ENCODE measurements at regions not wholly inside any gene's neighbourhood (a gene's known extent, or its start where the extent isn't known, plus 50 kb on each side); places are given as distances from the start of the nearest gene placed in this dataset.

DNA sequence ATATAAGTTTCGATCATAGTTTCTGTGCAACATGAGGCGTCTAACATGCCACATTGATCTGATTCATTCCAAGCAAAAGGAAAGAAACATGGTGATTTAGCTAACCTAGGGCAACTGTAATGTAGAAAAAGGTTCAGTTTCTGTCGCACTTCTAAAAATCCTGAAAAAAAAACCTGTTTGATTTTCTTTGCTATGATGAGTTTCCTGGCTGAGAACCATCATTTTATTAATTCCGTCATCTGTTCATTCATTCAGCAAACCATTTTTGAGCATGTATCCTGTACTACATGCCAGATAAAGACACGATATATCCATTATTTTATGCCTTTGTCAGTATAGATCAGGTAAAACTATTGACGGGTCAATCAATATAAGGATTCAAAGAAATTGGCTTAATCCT lies 932.6 kb downstream of the GALC start:
- TF ChIP-seq, protein P1, sequence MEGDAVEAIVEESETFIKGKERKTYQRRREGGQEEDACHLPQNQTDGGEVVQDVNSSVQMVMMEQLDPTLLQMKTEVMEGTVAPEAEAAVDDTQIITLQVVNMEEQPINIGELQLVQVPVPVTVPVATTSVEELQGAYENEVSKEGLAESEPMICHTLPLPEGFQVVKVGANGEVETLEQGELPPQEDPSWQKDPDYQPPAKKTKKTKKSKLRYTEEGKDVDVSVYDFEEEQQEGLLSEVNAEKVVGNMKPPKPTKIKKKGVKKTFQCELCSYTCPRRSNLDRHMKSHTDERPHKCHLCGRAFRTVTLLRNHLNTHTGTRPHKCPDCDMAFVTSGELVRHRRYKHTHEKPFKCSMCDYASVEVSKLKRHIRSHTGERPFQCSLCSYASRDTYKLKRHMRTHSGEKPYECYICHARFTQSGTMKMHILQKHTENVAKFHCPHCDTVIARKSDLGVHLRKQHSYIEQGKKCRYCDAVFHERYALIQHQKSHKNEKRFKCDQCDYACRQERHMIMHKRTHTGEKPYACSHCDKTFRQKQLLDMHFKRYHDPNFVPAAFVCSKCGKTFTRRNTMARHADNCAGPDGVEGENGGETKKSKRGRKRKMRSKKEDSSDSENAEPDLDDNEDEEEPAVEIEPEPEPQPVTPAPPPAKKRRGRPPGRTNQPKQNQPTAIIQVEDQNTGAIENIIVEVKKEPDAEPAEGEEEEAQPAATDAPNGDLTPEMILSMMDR (IDR thresholded peaks at IDR 0.05; ENCODE audit: insufficient read depth, low read depth, low read length) = no peak
- no peak for TF ChIP-seq EZH2 (IDR thresholded peaks at IDR 0.05; ENCODE audit: insufficient read depth, low read length)
